DMS53 (cell line): ENCODE measurements at regions not wholly inside any gene's neighbourhood (a gene's known extent, or its start where the extent isn't known, plus 50 kb on each side); places are given as distances from the start of the nearest gene placed in this dataset.
A peak's percentile ranks its signal among the peaks of the same experiment; 100 is the strongest.

Source experiments
- DNase-seq: peaks from one replicate; lab custom pipeline; 2025; lab: John Stamatoyannopoulos, UW

GRCh38 chr14:45364565-45365156 lies 111.7 kb upstream of the MIS18BP1 start:
- peak; percentile 2 for DNase-seq

- DNase-seq, result no peak
Measured at GRCh38 chr14:45362505-45362904, 109.5 kb upstream of the MIS18BP1 start.

GRCh38 chr14:45361727-45362126 lies 108.7 kb upstream of the MIS18BP1 start:
- no peak for DNase-seq

- no peak for DNase-seq
Measured at GRCh38 chr14:45359746-45360145, 106.7 kb upstream of the MIS18BP1 start.

GRCh38 chr14:45332360-45332988 lies 79.5 kb upstream of the MIS18BP1 start:
- DNase-seq, result no peak

- DNase-seq, result no peak
Measured at GRCh38 chr14:45308745-45309397, 55.9 kb upstream of the MIS18BP1 start.
